ENCODE measurements at regions not wholly inside any gene's neighbourhood (a gene's known extent, or its start where the extent isn't known, plus 50 kb on each side); places are given as distances from the start of the nearest gene placed in this dataset.
A peak's percentile ranks its signal among the peaks of the same experiment; 100 is the strongest.

DNA sequence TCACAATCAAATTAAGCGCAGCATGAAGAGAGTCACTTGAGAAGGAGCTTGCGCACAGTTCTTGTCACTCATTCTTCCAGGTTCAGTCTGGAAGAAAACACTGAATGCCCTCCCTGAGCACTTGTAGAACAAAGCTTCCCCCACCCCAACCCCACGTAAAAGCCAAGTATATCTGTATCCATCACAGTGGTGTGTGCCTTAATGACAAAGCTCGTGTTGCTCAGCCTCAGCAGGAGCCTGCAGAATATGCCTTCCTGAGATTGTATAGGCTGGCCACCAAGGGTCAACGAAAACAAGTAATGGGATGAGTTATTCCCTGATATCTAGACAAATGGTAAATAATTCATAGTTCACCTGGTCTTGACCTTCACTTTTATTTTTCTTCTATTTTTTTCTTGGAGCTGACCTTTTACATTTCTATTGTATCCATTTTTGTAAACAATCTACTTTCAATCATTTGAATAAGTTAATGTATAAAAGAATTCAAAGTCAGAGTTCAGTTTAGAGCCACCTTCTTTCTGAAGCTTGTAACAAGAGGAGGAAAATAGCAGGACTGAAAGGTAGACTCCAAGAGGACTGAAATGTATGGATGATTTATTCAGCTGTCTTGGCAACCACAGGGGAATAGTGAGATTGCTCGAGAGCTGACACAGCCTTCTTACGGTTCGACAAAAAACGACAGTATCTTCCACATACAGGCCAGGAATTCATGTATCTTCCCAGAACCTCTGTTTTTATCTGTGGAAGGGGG is 405.5 kb upstream of the TPM1 start:
- intact Hi-C loops (cut with micrococcal nuclease) = no loop called here
- Histone ChIP-seq H3K4me3 (no peak overlapping the region), H3K4me1 (peaks cover 20% of the 10 kb centered on the region), H3K27me3 (ENCODE audit: low read depth) (no peaks in the 10 kb centered on the region), H3K9me3 (replicated peaks) (no peaks in the 10 kb centered on the region), H3K27ac (replicated peaks) (no peak overlapping the region), H3K36me3 (no peaks in the 10 kb centered on the region)
- TF ChIP-seq, protein P1, sequence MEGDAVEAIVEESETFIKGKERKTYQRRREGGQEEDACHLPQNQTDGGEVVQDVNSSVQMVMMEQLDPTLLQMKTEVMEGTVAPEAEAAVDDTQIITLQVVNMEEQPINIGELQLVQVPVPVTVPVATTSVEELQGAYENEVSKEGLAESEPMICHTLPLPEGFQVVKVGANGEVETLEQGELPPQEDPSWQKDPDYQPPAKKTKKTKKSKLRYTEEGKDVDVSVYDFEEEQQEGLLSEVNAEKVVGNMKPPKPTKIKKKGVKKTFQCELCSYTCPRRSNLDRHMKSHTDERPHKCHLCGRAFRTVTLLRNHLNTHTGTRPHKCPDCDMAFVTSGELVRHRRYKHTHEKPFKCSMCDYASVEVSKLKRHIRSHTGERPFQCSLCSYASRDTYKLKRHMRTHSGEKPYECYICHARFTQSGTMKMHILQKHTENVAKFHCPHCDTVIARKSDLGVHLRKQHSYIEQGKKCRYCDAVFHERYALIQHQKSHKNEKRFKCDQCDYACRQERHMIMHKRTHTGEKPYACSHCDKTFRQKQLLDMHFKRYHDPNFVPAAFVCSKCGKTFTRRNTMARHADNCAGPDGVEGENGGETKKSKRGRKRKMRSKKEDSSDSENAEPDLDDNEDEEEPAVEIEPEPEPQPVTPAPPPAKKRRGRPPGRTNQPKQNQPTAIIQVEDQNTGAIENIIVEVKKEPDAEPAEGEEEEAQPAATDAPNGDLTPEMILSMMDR (IDR thresholded peaks at IDR 0.05; ENCODE audit: borderline replicate concordance) = no peak
- DNase-seq = no peak

DNA sequence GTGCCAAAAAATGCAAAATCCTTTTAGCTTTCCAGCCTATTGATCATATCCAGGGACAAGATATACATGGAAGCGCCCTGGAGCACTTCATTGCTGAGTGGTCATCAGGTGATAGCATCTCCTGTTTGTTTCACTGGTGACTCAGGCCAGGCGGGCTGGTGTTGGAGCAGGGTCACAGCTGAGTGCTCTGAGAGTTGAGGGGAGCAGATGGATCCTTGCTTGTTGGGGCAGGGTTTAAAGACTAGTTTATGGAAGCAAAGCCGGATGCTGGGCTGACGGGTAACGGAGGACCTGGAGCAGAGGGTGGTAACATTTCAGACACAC is 405.0 kb upstream of the TPM1 start:
- H3K4me1 ChIP-seq = peaks cover 20% of the 10 kb centered on the region
- no peak for DNase-seq
- H3K27ac ChIP-seq (replicated peaks) = no peak overlapping the region
- H3K36me3 ChIP-seq = no peaks in the 10 kb centered on the region
- intact Hi-C loops (cut with micrococcal nuclease) = no loop called here
- no peaks in the 10 kb centered on the region for H3K27me3 ChIP-seq (ENCODE audit: low read depth)
- TF ChIP-seq, protein P1 (IDR thresholded peaks at IDR 0.05; ENCODE audit: borderline replicate concordance) = no peak
- no peak overlapping the region for H3K4me3 ChIP-seq
- no peaks in the 10 kb centered on the region for H3K9me3 ChIP-seq (replicated peaks)

DNA sequence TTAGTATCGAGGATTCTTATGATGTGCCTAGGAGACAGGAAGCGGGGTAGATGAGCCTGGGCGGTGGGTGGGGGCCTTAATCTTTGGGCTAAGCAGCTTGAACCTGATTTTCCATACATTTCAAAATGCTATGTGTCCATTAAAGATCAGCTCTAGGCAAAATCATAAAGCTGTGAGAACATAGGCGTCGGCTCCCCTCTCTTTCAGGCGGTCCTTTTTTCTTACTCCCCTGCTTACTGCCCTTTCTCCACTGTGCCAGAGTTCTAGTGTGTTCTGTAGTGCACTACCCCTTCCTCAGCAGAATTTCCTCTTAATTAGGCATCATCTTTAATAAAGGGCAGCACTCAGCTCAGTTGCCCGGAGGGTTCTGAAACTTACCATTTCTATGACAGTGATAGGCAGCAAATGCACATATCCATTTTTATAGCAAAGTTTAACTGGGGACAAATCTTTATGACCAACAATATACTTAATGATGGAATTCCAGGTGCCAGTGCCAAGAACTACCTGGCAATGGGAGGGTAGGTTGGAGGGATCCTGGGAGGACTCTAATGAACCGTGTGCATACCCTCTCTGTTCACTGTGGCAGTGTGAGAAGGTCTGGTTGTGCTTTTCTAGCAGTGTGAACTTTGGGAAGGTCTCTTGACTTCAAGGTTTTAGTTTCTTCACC is 404.5 kb upstream of the TPM1 start:
- no peaks in the 10 kb centered on the region for H3K27me3 ChIP-seq (ENCODE audit: low read depth)
- H3K4me3 ChIP-seq = no peak overlapping the region
- intact Hi-C loops (cut with micrococcal nuclease) = no loop called here
- TF ChIP-seq, protein P1 (IDR thresholded peaks at IDR 0.05; ENCODE audit: borderline replicate concordance) = no peak
- DNase-seq = no peak
- no peak overlapping the region for H3K27ac ChIP-seq (replicated peaks)
- no peaks in the 10 kb centered on the region for H3K9me3 ChIP-seq (replicated peaks)
- H3K36me3 ChIP-seq = no peaks in the 10 kb centered on the region
- peaks cover 20% of the 10 kb centered on the region for H3K4me1 ChIP-seq

DNA sequence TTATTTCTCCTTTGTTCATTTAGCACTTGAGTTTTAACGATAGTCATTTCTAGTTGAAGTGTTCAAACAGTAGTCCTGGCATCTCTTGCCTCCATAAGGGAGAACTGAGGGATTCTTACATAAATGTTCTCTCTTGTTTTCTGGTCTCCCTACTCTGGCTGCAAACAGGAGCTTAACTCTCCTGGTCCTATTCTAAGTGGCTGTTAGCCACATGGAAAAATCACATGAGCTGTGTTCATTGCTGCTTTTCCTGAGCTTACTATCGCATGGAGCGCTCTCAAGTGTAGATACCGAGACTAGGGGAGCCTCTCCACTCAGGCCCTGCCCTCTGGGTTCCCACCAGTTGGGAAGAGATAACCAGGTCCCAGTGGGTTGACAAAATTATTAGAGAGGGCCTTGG is 403.1 kb upstream of the TPM1 start:
- Histone ChIP-seq H3K4me3 (no peak overlapping the region), H3K36me3 (no peaks in the 10 kb centered on the region), H3K4me1 (peaks cover 20% of the 10 kb centered on the region), H3K27me3 (ENCODE audit: low read depth) (no peaks in the 10 kb centered on the region), H3K27ac (replicated peaks) (peak overlapping the region; percentile 14), H3K9me3 (replicated peaks) (no peaks in the 10 kb centered on the region)
- no peak for DNase-seq
- intact Hi-C loops (cut with micrococcal nuclease) = no loop called here
- TF ChIP-seq, protein P1 (IDR thresholded peaks at IDR 0.05; ENCODE audit: borderline replicate concordance) = no peak

GRCh38 chr15:62639906-62640605 is 402.5 kb upstream of the TPM1 start:
- Histone ChIP-seq H3K36me3 (no peaks in the 10 kb centered on the region), H3K9me3 (replicated peaks) (no peaks in the 10 kb centered on the region), H3K4me3 (no peak overlapping the region), H3K4me1 (peaks cover 20% of the 10 kb centered on the region), H3K27ac (replicated peaks) (peak overlapping the region; percentile 14), H3K27me3 (ENCODE audit: low read depth) (no peaks in the 10 kb centered on the region)
- DNase-seq = no peak
- intact Hi-C loops (cut with micrococcal nuclease) = no loop called here
- TF ChIP-seq, protein P1 (IDR thresholded peaks at IDR 0.05; ENCODE audit: borderline replicate concordance) = no peak
